Peyer's patch (tissue), 4 donors: ENCODE measurements at regions not wholly inside any gene's neighbourhood (a gene's known extent, or its start where the extent isn't known, plus 50 kb on each side); places are given as distances from the start of the nearest gene placed in this dataset.

Experiments used
- DNase-seq, 3 donors: peaks; one replicate each; pipeline ENCODE4 v3.0.0-alpha.2; 2017 to 2019
- H3K27ac ChIP-seq, 4 donors: fragments of 200-600 bp; sonication (generic); one replicate each; pipeline ENCODE4 v1.5.1; 2016 to 2019
- H3K27me3 ChIP-seq, 2 donors: fragments of 200-600 bp; sonication (generic); one replicate each; pipeline ENCODE4 v1.5.1; 2019
- H3K36me3 ChIP-seq, 3 donors: fragments of 200-600 bp; sonication (generic); one replicate each; pipeline ENCODE4 v1.5.1; 2016 to 2019
- H3K4me1 ChIP-seq, 4 donors: fragments of 200-600 bp; sonication (generic); one replicate each; pipeline ENCODE4 v1.5.1; 2016 to 2019
- H3K4me3 ChIP-seq, 4 donors: fragments of 200-600 bp; sonication (generic); 1 replicate in 3 of 4; 2 replicates in 1 of 4; pipeline ENCODE4 v1.5.1; 2016 to 2019; ENCODE audit warnings: mild to moderate bottlenecking in 1 of 4
- H3K9me3 ChIP-seq, 4 donors: fragments of 200-600 bp; sonication (generic); one replicate each; pipeline ENCODE4 v1.5.1; 2016 to 2019; ENCODE audit warnings: mild to moderate bottlenecking in 1 of 4
- POLR2A ChIP-seq, 2 donors: fragments of 450-650 bp; IDR thresholded peaks; one replicate each; pipeline ENCODE4 v1.5.1; 2017; ENCODE audit warnings: antibody characterized with exemption in 2 of 2, mild to moderate bottlenecking in 2 of 2, moderate library complexity in 2 of 2
- TF ChIP-seq, protein P1 (sequence below), 6 experiments: fragments of 450-650 bp in 4 of 6; fragments of 200-600 bp in 2 of 6; sonication (generic) in 1 of 6; IDR thresholded peaks; one replicate each; pipeline ENCODE4 v1.5.1; 2017 to 2019; ENCODE audit warnings: antibody characterized with exemption in 6 of 6, mild to moderate bottlenecking in 3 of 6, moderate library complexity in 1 of 6

DNA sequence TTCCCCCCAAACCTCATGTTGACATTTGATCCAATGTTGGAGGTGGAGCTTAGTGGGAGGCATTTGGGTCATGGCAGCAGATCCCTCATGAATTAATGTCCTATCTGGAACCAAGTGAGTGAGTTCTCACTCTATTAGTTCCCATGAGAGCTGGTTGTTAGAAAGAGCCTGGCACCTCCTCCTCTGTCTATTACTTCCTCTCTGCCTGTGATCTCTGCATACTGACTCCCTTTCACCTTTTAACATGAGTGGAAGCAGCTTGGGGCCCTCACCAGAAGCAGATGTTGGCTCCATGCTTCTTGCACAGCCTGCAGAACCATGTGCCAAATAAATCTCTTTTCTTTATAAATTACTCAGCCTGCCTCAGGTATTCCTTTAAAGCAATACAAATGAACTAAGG is 127.3 kb upstream of the RALGAPA2 start:
- H3K27ac ChIP-seq = no peak overlapping the region
- H3K27me3 ChIP-seq = peaks cover 0 to 3% of the 10 kb centered on the region in 2 donors
- no peaks in the 10 kb centered on the region for H3K36me3 ChIP-seq
- no peak for DNase-seq
- no peaks in the 10 kb centered on the region for H3K4me1 ChIP-seq
- no peak for TF ChIP-seq POLR2A (IDR thresholded peaks at IDR 0.05)
- TF ChIP-seq, protein P1, sequence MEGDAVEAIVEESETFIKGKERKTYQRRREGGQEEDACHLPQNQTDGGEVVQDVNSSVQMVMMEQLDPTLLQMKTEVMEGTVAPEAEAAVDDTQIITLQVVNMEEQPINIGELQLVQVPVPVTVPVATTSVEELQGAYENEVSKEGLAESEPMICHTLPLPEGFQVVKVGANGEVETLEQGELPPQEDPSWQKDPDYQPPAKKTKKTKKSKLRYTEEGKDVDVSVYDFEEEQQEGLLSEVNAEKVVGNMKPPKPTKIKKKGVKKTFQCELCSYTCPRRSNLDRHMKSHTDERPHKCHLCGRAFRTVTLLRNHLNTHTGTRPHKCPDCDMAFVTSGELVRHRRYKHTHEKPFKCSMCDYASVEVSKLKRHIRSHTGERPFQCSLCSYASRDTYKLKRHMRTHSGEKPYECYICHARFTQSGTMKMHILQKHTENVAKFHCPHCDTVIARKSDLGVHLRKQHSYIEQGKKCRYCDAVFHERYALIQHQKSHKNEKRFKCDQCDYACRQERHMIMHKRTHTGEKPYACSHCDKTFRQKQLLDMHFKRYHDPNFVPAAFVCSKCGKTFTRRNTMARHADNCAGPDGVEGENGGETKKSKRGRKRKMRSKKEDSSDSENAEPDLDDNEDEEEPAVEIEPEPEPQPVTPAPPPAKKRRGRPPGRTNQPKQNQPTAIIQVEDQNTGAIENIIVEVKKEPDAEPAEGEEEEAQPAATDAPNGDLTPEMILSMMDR (IDR thresholded peaks at IDR 0.05) = no peak
- no peaks in the 10 kb centered on the region for H3K9me3 ChIP-seq
- H3K4me3 ChIP-seq = no peak overlapping the region

DNA sequence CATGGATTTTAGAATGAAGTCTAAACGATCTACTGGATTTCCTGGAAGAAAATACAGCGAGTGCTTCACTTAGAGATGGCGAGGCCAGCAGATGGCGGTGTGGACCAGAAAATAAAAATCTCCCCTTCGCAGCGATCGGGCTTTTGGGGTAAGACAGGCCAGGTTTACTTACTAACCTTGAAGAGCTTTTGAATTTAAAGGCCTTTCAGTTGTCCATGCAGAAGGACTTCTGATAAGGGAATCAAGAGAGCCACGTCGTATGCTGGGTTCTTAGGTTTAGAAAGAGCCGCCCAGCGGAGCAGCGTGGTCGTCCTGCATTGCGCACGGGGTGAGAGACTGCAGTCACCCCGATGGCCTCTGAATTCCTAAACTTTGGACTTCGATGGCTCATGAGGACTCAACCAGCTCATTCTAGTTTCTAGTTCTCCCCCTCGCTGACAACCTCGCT is 125.2 kb upstream of the RALGAPA2 start:
- TF ChIP-seq POLR2A (IDR thresholded peaks at IDR 0.05) = no peak
- TF ChIP-seq, protein P1 (IDR thresholded peaks at IDR 0.05) = peak in 4 of 6 experiments; percentile 47 to 64 (median 61)
- Histone ChIP-seq H3K9me3 (no peaks in the 10 kb centered on the region), H3K4me3 (peak overlapping the region in 2 of 4 donors; percentile 16 to 32)

DNA sequence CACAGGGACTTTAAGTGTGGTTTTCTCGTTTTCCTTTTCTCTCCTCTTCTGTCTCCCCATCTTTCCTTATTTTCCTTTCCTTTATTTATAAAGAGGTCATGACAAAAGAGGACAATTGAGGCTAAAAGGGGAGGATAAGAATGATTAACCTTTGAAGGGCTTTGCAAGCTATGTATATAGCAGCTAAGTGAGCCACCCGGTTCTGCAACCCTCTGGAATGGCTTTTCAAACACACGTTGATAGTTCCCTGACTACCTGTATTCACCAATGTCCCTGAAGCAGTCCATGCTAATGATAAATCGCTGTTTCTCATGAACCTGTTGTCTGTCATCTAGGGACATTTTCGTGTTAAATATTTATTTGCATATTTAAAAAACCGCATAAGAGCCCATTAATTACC is 124.4 kb upstream of the RALGAPA2 start:
- Histone ChIP-seq H3K36me3 (no peaks in the 10 kb centered on the region), H3K27me3 (peaks cover 0 to 3% of the 10 kb centered on the region in 2 donors), H3K27ac (no peak overlapping the region), H3K4me1 (no peaks in the 10 kb centered on the region), H3K9me3 (no peaks in the 10 kb centered on the region), H3K4me3 (no peak overlapping the region)
- DNase-seq = no peak
- TF ChIP-seq POLR2A (IDR thresholded peaks at IDR 0.05) = no peak
- TF ChIP-seq, protein P1 (IDR thresholded peaks at IDR 0.05) = no peak

More for the DNA sequence above, 125.2 kb upstream of the RALGAPA2 start:
- DNase-seq = peak in 2 of 3 donors; percentile 58 to 80
- Histone ChIP-seq H3K4me1 (no peaks in the 10 kb centered on the region), H3K27ac (no peak overlapping the region), H3K36me3 (no peaks in the 10 kb centered on the region), H3K27me3 (peaks cover 0 to 3% of the 10 kb centered on the region in 2 donors)

DNA sequence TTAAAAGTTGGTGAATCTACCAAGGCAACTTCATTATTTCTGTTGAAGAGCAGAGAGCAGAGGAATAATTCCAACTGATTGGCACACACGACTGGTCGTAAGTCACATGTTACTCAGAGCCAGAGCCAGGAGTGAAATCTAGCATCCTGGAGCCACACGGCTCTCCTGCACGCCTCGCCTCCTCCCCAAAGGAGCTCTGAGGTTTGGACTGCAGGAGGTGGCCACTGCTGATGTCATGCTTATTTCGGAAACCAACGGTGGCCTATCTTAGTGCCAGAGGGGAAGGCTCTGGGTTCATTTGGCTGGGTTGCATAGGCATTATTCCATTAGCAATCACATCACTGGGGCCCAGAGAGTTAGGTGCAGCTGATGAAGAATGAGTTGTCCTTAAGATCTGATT is 123.5 kb upstream of the RALGAPA2 start:
- Histone ChIP-seq H3K27ac (no peak overlapping the region), H3K4me3 (no peak overlapping the region), H3K36me3 (no peaks in the 10 kb centered on the region), H3K4me1 (no peaks in the 10 kb centered on the region), H3K27me3 (peaks cover 0 to 3% of the 10 kb centered on the region in 2 donors), H3K9me3 (no peaks in the 10 kb centered on the region)
- no peak for DNase-seq
- TF ChIP-seq, protein P1 (IDR thresholded peaks at IDR 0.05) = no peak
- no peak for TF ChIP-seq POLR2A (IDR thresholded peaks at IDR 0.05)

DNA sequence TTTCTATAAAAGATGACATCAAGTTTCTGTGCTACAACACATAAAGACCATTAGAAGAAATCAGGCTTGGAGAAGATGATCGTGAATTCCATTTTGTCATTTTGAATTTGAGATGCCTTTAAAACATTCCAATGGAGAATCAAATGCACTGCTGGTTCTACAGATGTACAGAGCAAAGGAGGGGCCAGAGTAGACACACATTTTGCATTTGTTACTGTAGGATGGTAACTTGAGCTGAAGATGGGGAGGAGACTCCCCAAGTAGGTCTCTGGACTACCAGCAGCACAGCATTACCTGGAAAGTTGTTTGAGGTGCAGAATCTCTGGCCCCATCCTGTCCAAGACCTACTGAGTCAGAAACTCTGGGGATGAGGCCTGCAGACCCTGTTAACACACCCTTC is 121.6 kb upstream of the RALGAPA2 start:
- H3K36me3 ChIP-seq = no peaks in the 10 kb centered on the region
- no peaks in the 10 kb centered on the region for H3K4me1 ChIP-seq
- peaks cover 0 to 3% of the 10 kb centered on the region in 2 donors for H3K27me3 ChIP-seq
- no peaks in the 10 kb centered on the region for H3K9me3 ChIP-seq
- no peak overlapping the region for H3K4me3 ChIP-seq
- no peak for DNase-seq
- no peak overlapping the region for H3K27ac ChIP-seq
- TF ChIP-seq, protein P1 (IDR thresholded peaks at IDR 0.05) = no peak
- no peak for TF ChIP-seq POLR2A (IDR thresholded peaks at IDR 0.05)

DNA sequence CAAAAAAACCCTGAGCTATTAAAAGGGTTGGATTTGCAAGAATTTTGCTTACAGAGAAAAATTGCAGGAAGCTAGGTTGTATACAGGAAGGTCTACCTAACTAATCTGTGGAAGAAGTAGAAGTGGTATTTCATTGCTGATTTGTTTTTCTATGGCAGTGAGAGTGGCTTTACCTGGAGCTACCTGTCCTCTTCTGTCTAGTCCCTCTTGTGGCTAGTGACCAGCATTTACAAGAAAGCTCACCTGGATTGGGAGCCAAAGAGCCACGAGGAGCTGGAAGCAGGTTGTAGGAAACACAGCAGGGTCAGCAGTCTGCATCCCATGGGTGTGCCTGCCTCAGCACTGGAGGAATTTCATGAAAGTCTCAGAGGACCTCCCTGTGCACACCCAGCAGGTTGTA is 120.3 kb upstream of the RALGAPA2 start:
- TF ChIP-seq POLR2A (IDR thresholded peaks at IDR 0.05) = no peak
- H3K9me3 ChIP-seq = no peaks in the 10 kb centered on the region
- no peaks in the 10 kb centered on the region for H3K4me1 ChIP-seq
- H3K27me3 ChIP-seq = peaks cover 0 to 3% of the 10 kb centered on the region in 2 donors
- no peak overlapping the region for H3K27ac ChIP-seq
- H3K36me3 ChIP-seq = no peaks in the 10 kb centered on the region
- no peak for DNase-seq
- H3K4me3 ChIP-seq = no peak overlapping the region
